ENCODE measurements at regions not wholly inside any gene's neighbourhood (a gene's known extent, or its start where the extent isn't known, plus 50 kb on each side); places are given as distances from the start of the nearest gene placed in this dataset.

GRCh38 chr5:50978924-50979323 lies 312.5 kb downstream of the PARP8 start:
- H3K27ac ChIP-seq (ENCODE audit: extremely low read depth, low read depth, low read length): no peak overlapping the region
- H3K36me3 ChIP-seq (ENCODE audit: control insufficient read depth in 2 of 2, insufficient read depth in 1 of 2, low read length in 2 of 2): no peaks in the 10 kb centered on the region
- H3K4me1 ChIP-seq (ENCODE audit: control insufficient read depth, insufficient read depth, low read length): no peaks in the 10 kb centered on the region
- no peaks in the 10 kb centered on the region for H3K9me3 ChIP-seq (ENCODE audit: control insufficient read depth, insufficient read depth, low read depth, low read length)
- CTCF ChIA-PET: no interaction called here
- POLR2A ChIA-PET: no interaction called here
- no peak overlapping the region for H3K4me3 ChIP-seq (ENCODE audit: low read depth, low read length)
- TF ChIP-seq HOXA7 (CRISPR knock-in tag; IDR thresholded peaks at IDR 0.05; ENCODE audit: borderline replicate concordance) (no peak), ZNF596 (tag by site-specific recombination; IDR thresholded peaks at IDR 0.05) (no peak), ZBTB44 (tag by site-specific recombination; IDR thresholded peaks at IDR 0.05) (no peak), SP2 (tag by site-specific recombination; IDR thresholded peaks at IDR 0.05) (no peak)

GRCh38 chr5:50984640-50985039 lies 318.2 kb downstream of the PARP8 start:
- CTCF ChIA-PET: interaction anchor here (1.0 to 2.1 kb wide), 3 partner anchors 14 to 21 kb away, joined by 4 to 6 read pairs (median 4); no protein-coding TSS in a partner anchor
- Histone ChIP-seq H3K9me3 (ENCODE audit: control insufficient read depth, insufficient read depth, low read depth, low read length) (no peaks in the 10 kb centered on the region), H3K4me3 (ENCODE audit: low read depth, low read length) (no peak overlapping the region), H3K36me3 (ENCODE audit: control insufficient read depth in 2 of 2, insufficient read depth in 1 of 2, low read length in 2 of 2) (no peaks in the 10 kb centered on the region), H3K27ac (ENCODE audit: extremely low read depth, low read depth, low read length) (no peak overlapping the region), H3K4me1 (ENCODE audit: control insufficient read depth, insufficient read depth, low read length) (no peaks in the 10 kb centered on the region)
- TF ChIP-seq ZFP41 (tag by site-specific recombination; IDR thresholded peaks at IDR 0.05; ENCODE audit: borderline replicate concordance) (no peak), ZFP69B (tag by site-specific recombination; IDR thresholded peaks at IDR 0.05) (no peak), ZNF23 (tag by site-specific recombination; IDR thresholded peaks at IDR 0.05; ENCODE audit: borderline replicate concordance) (no peak), KLF1 (tag by site-specific recombination; IDR thresholded peaks at IDR 0.05) (no peak), ZNF114 (tag by site-specific recombination; IDR thresholded peaks at IDR 0.05) (no peak), ZNF558 (tag by site-specific recombination; IDR thresholded peaks at IDR 0.05) (no peak), ZNF600 (tag by site-specific recombination; IDR thresholded peaks at IDR 0.05) (no peak), ZNF239 (tag by site-specific recombination; IDR thresholded peaks at IDR 0.05) (no peak), ZIC2 (tag by site-specific recombination; IDR thresholded peaks at IDR 0.05) (no peak)
- POLR2A ChIA-PET: no interaction called here

- H3K4me1 ChIP-seq (ENCODE audit: control insufficient read depth, insufficient read depth, low read length): no peaks in the 10 kb centered on the region
- H3K4me3 ChIP-seq (ENCODE audit: low read depth, low read length): no peak overlapping the region
- POLR2A ChIA-PET: no interaction called here
- H3K36me3 ChIP-seq (ENCODE audit: control insufficient read depth in 2 of 2, insufficient read depth in 1 of 2, low read length in 2 of 2): no peaks in the 10 kb centered on the region
- CTCF ChIA-PET: no interaction called here
- TF ChIP-seq SETDB1 (IDR thresholded peaks at IDR 0.05; ENCODE audit: insufficient read length, low read length): no peak
- no peak for TF ChIP-seq ZIC2 (tag by site-specific recombination; IDR thresholded peaks at IDR 0.05)
- no peak for TF ChIP-seq ZNF426 (tag by site-specific recombination; IDR thresholded peaks at IDR 0.05)
- no peak for TF ChIP-seq ZNF366 (tag by site-specific recombination; conservative IDR thresholded peaks at IDR 0.05)
- TF ChIP-seq ZNF239 (tag by site-specific recombination; IDR thresholded peaks at IDR 0.05): no peak
- no peak for TF ChIP-seq ZFP41 (tag by site-specific recombination; IDR thresholded peaks at IDR 0.05; ENCODE audit: borderline replicate concordance)
- TF ChIP-seq GLI2 (tag by site-specific recombination; IDR thresholded peaks at IDR 0.05; ENCODE audit: borderline replicate concordance, low read depth): no peak
- no peak for TF ChIP-seq ZBTB49 (tag by site-specific recombination; IDR thresholded peaks at IDR 0.05; ENCODE audit: low read depth)
- no peak for TF ChIP-seq ZNF654 (tag by site-specific recombination; IDR thresholded peaks at IDR 0.05; ENCODE audit: low read depth)
- TF ChIP-seq ZNF791 (tag by site-specific recombination; IDR thresholded peaks at IDR 0.05): no peak
- no peak for TF ChIP-seq ZBTB26 (tag by site-specific recombination; optimal IDR thresholded peaks at IDR 0.05)
- no peak for TF ChIP-seq GLIS1 (tag by site-specific recombination; IDR thresholded peaks at IDR 0.05)
- TF ChIP-seq ZNF621 (tag by site-specific recombination; IDR thresholded peaks at IDR 0.05): no peak
- TF ChIP-seq SP7 (tag by site-specific recombination; IDR thresholded peaks at IDR 0.05): no peak
- H3K9me3 ChIP-seq (ENCODE audit: control insufficient read depth, insufficient read depth, low read depth, low read length): no peaks in the 10 kb centered on the region
- H3K27ac ChIP-seq (ENCODE audit: extremely low read depth, low read depth, low read length): no peak overlapping the region
Observed at GRCh38 chr5:50990296-50990924, 324.0 kb downstream of the PARP8 start.
